ENCODE measurements at regions not wholly inside any gene's neighbourhood (a gene's known extent, or its start where the extent isn't known, plus 50 kb on each side); places are given as distances from the start of the nearest gene placed in this dataset.
A peak's percentile ranks its signal among the peaks of the same experiment; 100 is the strongest.

- TF ChIP-seq EZH2phosphoT487 (IDR thresholded peaks at IDR 0.05; ENCODE audit: low read depth) = no peak
- TF ChIP-seq, protein P1, sequence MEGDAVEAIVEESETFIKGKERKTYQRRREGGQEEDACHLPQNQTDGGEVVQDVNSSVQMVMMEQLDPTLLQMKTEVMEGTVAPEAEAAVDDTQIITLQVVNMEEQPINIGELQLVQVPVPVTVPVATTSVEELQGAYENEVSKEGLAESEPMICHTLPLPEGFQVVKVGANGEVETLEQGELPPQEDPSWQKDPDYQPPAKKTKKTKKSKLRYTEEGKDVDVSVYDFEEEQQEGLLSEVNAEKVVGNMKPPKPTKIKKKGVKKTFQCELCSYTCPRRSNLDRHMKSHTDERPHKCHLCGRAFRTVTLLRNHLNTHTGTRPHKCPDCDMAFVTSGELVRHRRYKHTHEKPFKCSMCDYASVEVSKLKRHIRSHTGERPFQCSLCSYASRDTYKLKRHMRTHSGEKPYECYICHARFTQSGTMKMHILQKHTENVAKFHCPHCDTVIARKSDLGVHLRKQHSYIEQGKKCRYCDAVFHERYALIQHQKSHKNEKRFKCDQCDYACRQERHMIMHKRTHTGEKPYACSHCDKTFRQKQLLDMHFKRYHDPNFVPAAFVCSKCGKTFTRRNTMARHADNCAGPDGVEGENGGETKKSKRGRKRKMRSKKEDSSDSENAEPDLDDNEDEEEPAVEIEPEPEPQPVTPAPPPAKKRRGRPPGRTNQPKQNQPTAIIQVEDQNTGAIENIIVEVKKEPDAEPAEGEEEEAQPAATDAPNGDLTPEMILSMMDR (IDR thresholded peaks at IDR 0.05; ENCODE audit: low read depth, low read length) = peak; percentile 71
- 0 out of 2 replicates have a peak overlapping the region, but pooled peaks have one; percentile 39 for H2AFZ ChIP-seq (ENCODE audit: low read depth, low read length)
- H3K4me3 ChIP-seq (ENCODE audit: low read length) = no peak overlapping the region
- no peaks in the 10 kb centered on the region for H3K79me2 ChIP-seq (ENCODE audit: low read length)
- no peak overlapping the region for H3K4me2 ChIP-seq (ENCODE audit: low read length)
- no peaks in the 10 kb centered on the region for H3K36me3 ChIP-seq (replicated peaks; ENCODE audit: low read depth, low read length)
- H3K27me3 ChIP-seq (ENCODE audit: low read depth, low read length) = no peaks in the 10 kb centered on the region
- H3K9ac ChIP-seq (ENCODE audit: low read length) = no peak overlapping the region
- no peak overlapping the region for H3K27ac ChIP-seq (ENCODE audit: low read length)
- H3K4me1 ChIP-seq (ENCODE audit: low read length) = peaks cover 4% of the 10 kb centered on the region; the same call in 1 of the 2 replicates
- no peaks in the 10 kb centered on the region for H3K9me3 ChIP-seq (ENCODE audit: insufficient read depth, low read length)
- no peaks in the 10 kb centered on the region for H4K20me1 ChIP-seq (ENCODE audit: insufficient read depth, low read length)
Measured at GRCh38 chr6:786946-787763, 94.2 kb upstream of the EXOC2 start.

DNA sequence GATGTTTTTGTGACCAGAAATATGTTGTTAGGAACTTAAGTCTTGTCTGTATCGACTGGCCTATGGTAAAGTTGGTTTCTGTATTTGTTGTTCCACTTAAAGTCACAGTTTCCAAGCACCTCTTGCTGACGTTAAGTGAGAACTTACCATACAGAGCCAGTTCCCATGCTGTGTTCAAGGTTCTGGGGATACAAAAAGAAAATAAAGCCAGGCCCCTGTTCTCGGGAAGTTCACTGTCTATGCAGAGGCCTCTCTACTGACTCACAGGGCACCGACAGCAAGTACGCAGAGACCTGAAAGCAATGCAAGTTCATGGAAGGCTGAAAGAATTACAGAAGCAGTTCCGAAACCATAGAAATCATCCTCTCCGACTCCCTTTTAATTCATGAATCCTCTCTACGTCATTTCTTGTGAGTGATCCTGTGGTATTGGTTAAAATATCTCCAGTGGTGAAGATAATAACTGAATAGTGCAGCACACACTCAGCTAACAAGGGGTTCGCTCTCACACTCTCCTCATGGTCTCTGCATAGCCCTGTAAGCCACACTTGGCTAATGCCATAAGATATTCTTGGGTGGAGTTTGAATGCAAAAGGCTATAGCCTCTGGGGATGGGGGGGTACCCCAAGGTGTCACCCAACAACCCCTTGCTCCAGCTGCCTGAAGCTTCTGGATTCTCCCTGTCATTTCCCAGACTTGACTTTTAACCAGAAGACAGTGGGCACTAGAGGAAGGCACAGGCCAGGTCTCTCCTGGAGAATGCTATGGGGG, 91.2 kb upstream of the EXOC2 start:
- Histone ChIP-seq H2AFZ (ENCODE audit: low read depth, low read length) (no peak overlapping the region), H3K4me1 (ENCODE audit: low read length) (peaks cover 4% of the 10 kb centered on the region; the same call in 1 of the 2 replicates), H3K4me3 (ENCODE audit: low read length) (no peak overlapping the region), H3K27me3 (ENCODE audit: low read depth, low read length) (no peaks in the 10 kb centered on the region; the same call in 1 of the 2 replicates), H3K9ac (ENCODE audit: low read length) (no peak overlapping the region), H3K36me3 (replicated peaks; ENCODE audit: low read depth, low read length) (no peaks in the 10 kb centered on the region), H3K27ac (ENCODE audit: low read length) (no peak overlapping the region), H3K9me3 (ENCODE audit: insufficient read depth, low read length) (no peaks in the 10 kb centered on the region), H3K79me2 (ENCODE audit: low read length) (no peaks in the 10 kb centered on the region), H4K20me1 (ENCODE audit: insufficient read depth, low read length) (no peaks in the 10 kb centered on the region), H3K4me2 (ENCODE audit: low read length) (no peak overlapping the region)
- TF ChIP-seq, protein P1 (IDR thresholded peaks at IDR 0.05; ENCODE audit: low read depth, low read length) = no peak
- no peak for TF ChIP-seq EZH2phosphoT487 (IDR thresholded peaks at IDR 0.05; ENCODE audit: low read depth)

GRCh38 chr6:782141-782540, 89.2 kb upstream of the EXOC2 start:
- TF ChIP-seq, protein P1 (IDR thresholded peaks at IDR 0.05; ENCODE audit: low read depth, low read length) = no peak
- TF ChIP-seq EZH2phosphoT487 (IDR thresholded peaks at IDR 0.05; ENCODE audit: low read depth) = no peak
- H3K4me2 ChIP-seq (ENCODE audit: low read length) = no peak overlapping the region
- no peaks in the 10 kb centered on the region for H3K36me3 ChIP-seq (replicated peaks; ENCODE audit: low read depth, low read length)
- no peak overlapping the region for H2AFZ ChIP-seq (ENCODE audit: low read depth, low read length)
- H3K9ac ChIP-seq (ENCODE audit: low read length) = no peak overlapping the region
- H4K20me1 ChIP-seq (ENCODE audit: insufficient read depth, low read length) = no peaks in the 10 kb centered on the region
- no peak overlapping the region for H3K4me3 ChIP-seq (ENCODE audit: low read length)
- H3K79me2 ChIP-seq (ENCODE audit: low read length) = no peaks in the 10 kb centered on the region
- H3K9me3 ChIP-seq (ENCODE audit: insufficient read depth, low read length) = no peaks in the 10 kb centered on the region
- no peaks in the 10 kb centered on the region; the same call in 1 of the 2 replicates for H3K4me1 ChIP-seq (ENCODE audit: low read length)
- peaks cover 8% of the 10 kb centered on the region; the same call in 1 of the 2 replicates for H3K27me3 ChIP-seq (ENCODE audit: low read depth, low read length)
- no peak overlapping the region for H3K27ac ChIP-seq (ENCODE audit: low read length)
